GM12892 (cell line): ENCODE measurements at regions not wholly inside any gene's neighbourhood (a gene's known extent, or its start where the extent isn't known, plus 50 kb on each side); places are given as distances from the start of the nearest gene placed in this dataset.

Experiments
- POLR2A ChIP-seq: IDR thresholded peaks from 2 replicates; pipeline ENCODE4 v1.6.1; 2011; ENCODE audit warnings: low read depth, low read length, control low read depth
- POLR2AphosphoS5 ChIP-seq: IDR thresholded peaks from 2 replicates; pipeline ENCODE4 v1.6.1; 2011; ENCODE audit warnings: low read depth, low read length, control low read depth

- TF ChIP-seq POLR2A (no peak), POLR2AphosphoS5 (no peak)
Observed at GRCh38 chr15:61545763-61546162, 316.7 kb upstream of the RORA start.
